ENCODE measurements at regions not wholly inside any gene's neighbourhood (a gene's known extent, or its start where the extent isn't known, plus 50 kb on each side); places are given as distances from the start of the nearest gene placed in this dataset.

- POLR2A ChIA-PET: no interaction called here
- CTCF ChIA-PET: no interaction called here
- DNase-seq (ENCODE audit: extremely low spot score): no peak
- no peak for TF ChIP-seq CTCF (IDR thresholded peaks at IDR 0.05; ENCODE audit: control extremely low read depth, extremely low read depth, low read depth, missing control alignments)
Observed at GRCh38 chr9:80191108-80191507, 619.3 kb downstream of the TLE4 start.

- DNase-seq (ENCODE audit: extremely low spot score): no peak
- CTCF ChIA-PET: interaction anchor here (1.0 to 2.9 kb wide), 4 partner anchors 9 to 19 kb away, joined by 3 to 15 read pairs (median 4); no protein-coding TSS in a partner anchor
- POLR2A ChIA-PET: no interaction called here
- TF ChIP-seq CTCF (IDR thresholded peaks at IDR 0.05; ENCODE audit: control extremely low read depth, extremely low read depth, low read depth, missing control alignments): no peak
Observed at GRCh38 chr9:80188579-80188978, 616.8 kb downstream of the TLE4 start.

GRCh38 chr9:80185112-80185738, 613.5 kb downstream of the TLE4 start:
- ChIA-PET CTCF (interaction anchor here (1.3 kb wide), 1 partner anchor 9 kb away, joined by 5 read pairs; no protein-coding TSS in a partner anchor), POLR2A (no interaction called here)
- TF ChIP-seq CTCF (IDR thresholded peaks at IDR 0.05; ENCODE audit: control extremely low read depth, extremely low read depth, low read depth, missing control alignments): no peak
- DNase-seq (ENCODE audit: extremely low spot score): no peak

- DNase-seq (ENCODE audit: extremely low spot score): no peak
- ChIA-PET POLR2A (no interaction called here), CTCF (interaction anchor here (1.1 to 1.5 kb wide), 2 partner anchors 12 to 14 kb away, joined by 3 read pairs; no protein-coding TSS in a partner anchor)
- TF ChIP-seq CTCF (IDR thresholded peaks at IDR 0.05; ENCODE audit: control extremely low read depth, extremely low read depth, low read depth, missing control alignments): no peak
Observed at GRCh38 chr9:80177949-80178480, 606.2 kb downstream of the TLE4 start.

GRCh38 chr9:80175286-80176150, 603.8 kb downstream of the TLE4 start:
- no peak for DNase-seq (ENCODE audit: extremely low spot score)
- POLR2A ChIA-PET: no interaction called here
- CTCF ChIA-PET: interaction anchor here (1.3 to 3.3 kb wide), 5 partner anchors 9 to 696 kb away, joined by 3 to 15 read pairs (median 5); no protein-coding TSS in a partner anchor

More at GRCh38 chr9:80175286-80176150, 603.8 kb downstream of the TLE4 start:
- TF ChIP-seq CTCF (IDR thresholded peaks at IDR 0.05; ENCODE audit: control extremely low read depth, extremely low read depth, low read depth, missing control alignments): peak; percentile 63

Data from GM10248 (cell line).